Endothelial cell of umbilical vein (primary cell): ENCODE measurements at regions not wholly inside any gene's neighbourhood (a gene's known extent, or its start where the extent isn't known, plus 50 kb on each side); places are given as distances from the start of the nearest gene placed in this dataset.

ENCODE experiments used
- BruUV-seq: library from RNA; stranded (reverse); fragments of 400-500 nt; replicated peaks from 2 replicates; lab custom pipeline; 2021; lab: Mats Ljungman, UMichigan
- CTCF ChIA-PET: fragments of 300-600, 350-600 bp; sonication (Branson Sonifier 250); formaldehyde crosslinking; loops from one replicate; lab custom pipeline; 2021; ENCODE audit warnings: antibody characterized with exemption, inconsistent platforms; lab: Charles Lee
- POLR2A ChIA-PET: fragments of 300-600, 350-600 bp; sonication (Branson Sonifier 250); formaldehyde crosslinking; loops from one replicate; lab custom pipeline; 2021; ENCODE audit warnings: antibody characterized with exemption, inconsistent platforms; lab: Charles Lee
- DNase-seq: peaks from one replicate; pipeline ENCODE4 v3.0.0-alpha.2; 2011; ENCODE audit warnings: low read depth, low spot score
- FAIRE-seq: peaks from 2 replicates; lab custom pipeline; 2011; peaks lifted over from hg19 to GRCh38; lab: Jason Lieb, UNC
- H2AFZ ChIP-seq: 2 replicates; pipeline ENCODE4 v1.6.0; 2012; ENCODE audit warnings: low read depth, low read length, control low read depth, inconsistent platforms
- H3K27ac ChIP-seq: 2 replicates; pipeline ENCODE4 v1.5.1; 2011; ENCODE audit warnings: low read depth, mild to moderate bottlenecking, control low read depth, low read length, moderate library complexity; ENCODE audit not compliant: insufficient read depth
- H3K27me3 ChIP-seq, 2 experiments: 2 replicates each; pipeline versions ENCODE4 v1.6.0 to v1.6.1; 2011; ENCODE audit warnings: low read length in 2 of 2, mixed read lengths in 1 of 2; ENCODE audit not compliant: control insufficient read depth in 2 of 2, insufficient read depth in 2 of 2
- H3K36me3 ChIP-seq, 2 experiments: 2 replicates in 1 of 2; 3 replicates in 1 of 2; pipeline ENCODE4 v1.5.1; 2011; ENCODE audit warnings: low read length in 2 of 2, mild to moderate bottlenecking in 1 of 2, moderate library complexity in 1 of 2; ENCODE audit not compliant: control insufficient read depth in 2 of 2, insufficient read depth in 2 of 2; ENCODE audit errors: extremely low read depth in 1 of 2
- H3K4me1 ChIP-seq: 3 replicates; pipeline ENCODE4 v1.5.1; 2011; ENCODE audit warnings: mild to moderate bottlenecking, low read length; ENCODE audit not compliant: control insufficient read depth, insufficient read depth; ENCODE audit errors: extremely low read depth
- H3K4me2 ChIP-seq: 2 replicates; pipeline ENCODE4 v1.6.1; 2011; ENCODE audit warnings: low read length, control low read depth, mixed read lengths; ENCODE audit not compliant: insufficient read depth
- H3K4me3 ChIP-seq, 3 experiments: fragments of 200-600 bp in 1 of 3; sonication (generic), shearing (Covaris generic) in 1 of 3; replicated peaks in 1 of 3; 2 replicates each; pipeline ENCODE4 v1.5.1; 2011 to 2016; ENCODE audit warnings: control low read depth in 3 of 3, low read length in 3 of 3, mild to moderate bottlenecking in 2 of 3, inconsistent platforms in 1 of 3, low read depth in 1 of 3, moderate library complexity in 1 of 3; ENCODE audit not compliant: insufficient read depth in 1 of 3
- H3K79me2 ChIP-seq: 2 replicates; pipeline ENCODE4 v1.6.0; 2012; ENCODE audit warnings: low read length, inconsistent platforms; ENCODE audit not compliant: control insufficient read depth, insufficient read depth
- H3K9ac ChIP-seq: replicated peaks from 2 replicates; pipeline ENCODE3; 2011; ENCODE audit warnings: low read length, control low read depth; ENCODE audit not compliant: insufficient read depth; ENCODE audit errors: extremely low read depth
- H3K9me1 ChIP-seq: replicated peaks from 3 replicates; pipeline ENCODE4 v1.6.0; 2011; ENCODE audit warnings: mild to moderate bottlenecking, low read length; ENCODE audit not compliant: control insufficient read depth, insufficient read depth; ENCODE audit errors: extremely low read depth
- H3K9me3 ChIP-seq: replicated peaks from 2 replicates; pipeline ENCODE4 v1.5.1; 2012; ENCODE audit warnings: low read length, inconsistent platforms; ENCODE audit not compliant: control insufficient read depth, insufficient read depth
- H4K20me1 ChIP-seq: replicated peaks from 2 replicates; pipeline ENCODE3; 2011; ENCODE audit warnings: mild to moderate bottlenecking, low read length; ENCODE audit not compliant: control insufficient read depth, insufficient read depth; ENCODE audit errors: extremely low read depth
- CTCF ChIP-seq, 2 donors: IDR thresholded peaks; 1 replicate in 1 of 2; 2 replicates in 1 of 2; pipeline ENCODE4 v1.5.1; 2011; ENCODE audit warnings: low read length in 2 of 2, mild to moderate bottlenecking in 2 of 2, moderate library complexity in 2 of 2, control low read depth in 1 of 2, inconsistent platforms in 1 of 2, low read depth in 1 of 2; ENCODE audit not compliant: insufficient read depth in 1 of 2; ENCODE audit errors: extremely low read depth in 1 of 2
- EZH2 ChIP-seq: IDR thresholded peaks from 2 replicates; pipeline ENCODE4 v1.6.1; 2012; ENCODE audit warnings: borderline replicate concordance, low read depth, mild to moderate bottlenecking, moderate library complexity, low read length, inconsistent platforms; ENCODE audit not compliant: severe bottlenecking
- FOS ChIP-seq: IDR thresholded peaks from 2 replicates; pipeline ENCODE4 v1.6.1; 2011; ENCODE audit warnings: mild to moderate bottlenecking, low read length, moderate library complexity, borderline replicate concordance; ENCODE audit not compliant: insufficient read depth
- GATA2 ChIP-seq: IDR thresholded peaks from 2 replicates; pipeline ENCODE4 v1.7.0; 2011; ENCODE audit warnings: low read depth, mild to moderate bottlenecking, moderate library complexity, mixed read lengths, low read length; ENCODE audit not compliant: insufficient read length, insufficient read depth
- JUN ChIP-seq: IDR thresholded peaks from 2 replicates; pipeline ENCODE4 v1.6.1; 2011; ENCODE audit warnings: borderline replicate concordance, low read depth; ENCODE audit not compliant: insufficient read length, insufficient read depth
- MYC ChIP-seq: IDR thresholded peaks from one replicate; pipeline ENCODE4 v1.6.1; 2011; ENCODE audit warnings: mild to moderate bottlenecking, low read depth, low read length
- POLR2A ChIP-seq: IDR thresholded peaks from 2 replicates; pipeline ENCODE4 v1.6.1; 2012; ENCODE audit warnings: low read depth, mild to moderate bottlenecking, control low read depth, low read length
- POLR2AphosphoS5 ChIP-seq: IDR thresholded peaks from 2 replicates; pipeline ENCODE4 v1.6.1; 2012; ENCODE audit warnings: low read depth, mild to moderate bottlenecking, control low read depth, low read length, moderate library complexity; ENCODE audit not compliant: insufficient read depth
- dilution Hi-C: fragments of 300-500 bp; cut with MboI; formaldehyde crosslinking; loops from one replicate; pipeline ENCODE4 v1.15.0; 2019; ENCODE audit warnings: low sequenced_read_pairs; ENCODE audit not compliant: extremely low pct_ligation_motif_present
- intact Hi-C: fragments of 100-400 bp; cut with micrococcal nuclease; formaldehyde crosslinking; loops from one replicate; pipeline ENCODE4 v1.10.0; 2022
- TF ChIP-seq, protein P1 (sequence below): IDR thresholded peaks from 2 replicates; pipeline ENCODE4 v1.6.1; 2011; ENCODE audit not compliant: insufficient read depth, insufficient read length

DNA sequence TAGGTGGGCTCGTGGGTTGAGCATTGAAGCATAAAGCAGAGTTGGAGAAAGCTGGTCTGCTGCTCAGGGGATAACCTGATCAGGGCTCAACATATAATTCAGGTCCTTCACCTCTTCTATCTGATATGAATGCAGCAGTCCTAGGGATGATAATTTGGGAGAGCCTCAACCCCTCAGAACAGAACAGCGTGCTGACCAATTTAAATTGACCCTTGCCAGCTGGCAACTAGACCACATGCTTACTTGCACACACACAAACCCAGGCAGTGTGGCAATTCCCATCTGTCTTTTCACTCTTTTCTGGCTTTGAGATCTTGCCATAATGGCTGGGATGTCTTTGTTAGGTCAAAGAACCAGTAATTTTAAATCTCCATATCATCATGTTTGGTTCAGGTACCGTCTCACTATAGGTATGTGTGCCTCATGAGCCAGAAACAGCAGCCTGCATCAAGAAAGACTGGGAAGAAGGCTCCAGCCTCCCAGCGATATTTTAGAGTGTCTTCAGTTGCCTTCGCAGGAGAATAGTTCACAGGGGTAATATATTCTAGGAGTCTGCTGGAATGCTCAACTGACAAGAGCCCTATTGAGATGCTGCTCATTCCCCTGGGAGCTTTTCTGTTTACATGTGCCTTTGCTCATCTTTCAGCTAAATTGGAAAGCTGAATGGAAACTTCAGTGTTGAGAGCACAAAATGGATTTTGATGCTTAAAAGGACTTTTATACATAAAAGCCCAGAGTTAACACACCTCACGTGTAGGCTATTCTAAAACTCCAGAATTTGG is 497.6 kb downstream of the RASEF start:
- TF ChIP-seq CTCF (IDR thresholded peaks at IDR 0.05; ENCODE audit: extremely low read depth in 1 of 2, insufficient read depth in 1 of 2, low read depth in 1 of 2, low read length in 2 of 2) (no peak), MYC (no peak), JUN (no peak), POLR2AphosphoS5 (no peak), EZH2 (no peak), POLR2A (no peak), GATA2 (no peak), FOS (no peak)
- TF ChIP-seq, protein P1, sequence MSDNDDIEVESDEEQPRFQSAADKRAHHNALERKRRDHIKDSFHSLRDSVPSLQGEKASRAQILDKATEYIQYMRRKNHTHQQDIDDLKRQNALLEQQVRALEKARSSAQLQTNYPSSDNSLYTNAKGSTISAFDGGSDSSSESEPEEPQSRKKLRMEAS, result no peak
- H3K9me1 ChIP-seq, result no peaks in the 10 kb centered on the region
- H3K27me3 ChIP-seq, result no peaks in the 10 kb centered on the region
- no TSS peak for BruUV-seq
- no peaks in the 10 kb centered on the region for H3K79me2 ChIP-seq
- no peaks in the 10 kb centered on the region for H3K4me1 ChIP-seq
- no peaks in the 10 kb centered on the region for H4K20me1 ChIP-seq
- POLR2A ChIA-PET, result no interaction called here
- FAIRE-seq (no peak), DNase-seq (no peak)
- intact Hi-C loops, result no loop called here
- dilution Hi-C loops, result no loop called here
- H2AFZ ChIP-seq, result no peak overlapping the region
- no peak overlapping the region for H3K9ac ChIP-seq
- no peak overlapping the region for H3K27ac ChIP-seq
- H3K9me3 ChIP-seq, result no peaks in the 10 kb centered on the region
- H3K4me2 ChIP-seq, result no peak overlapping the region
- H3K4me3 ChIP-seq, result no peak overlapping the region
- H3K36me3 ChIP-seq, result no peaks in the 10 kb centered on the region
- CTCF ChIA-PET, result no interaction called here
